Duodenal mucosa (tissue), 2 donors: ENCODE measurements at regions not wholly inside any gene's neighbourhood (a gene's known extent, or its start where the extent isn't known, plus 50 kb on each side); places are given as distances from the start of the nearest gene placed in this dataset.

Source experiments
- H3K27ac ChIP-seq: one replicate; pipeline ENCODE4 v1.7.0; 2013; ENCODE audit warnings: low read depth, low read length
- H3K27me3 ChIP-seq, 2 donors: one replicate each; pipeline ENCODE4 v1.7.0; 2013; ENCODE audit warnings: low read length in 2 of 2, control low read depth in 1 of 2; ENCODE audit not compliant: insufficient read depth in 2 of 2, control insufficient read depth in 1 of 2
- H3K36me3 ChIP-seq, 2 donors: one replicate each; pipeline ENCODE4 v1.7.0; 2013; ENCODE audit warnings: low read length in 2 of 2, control low read depth in 1 of 2; ENCODE audit not compliant: insufficient read depth in 2 of 2, control insufficient read depth in 1 of 2
- H3K4me1 ChIP-seq, 2 donors: one replicate each; pipeline ENCODE4 v1.7.0; 2013; ENCODE audit warnings: low read length in 2 of 2, control low read depth in 1 of 2; ENCODE audit not compliant: insufficient read depth in 2 of 2, control insufficient read depth in 1 of 2
- H3K4me3 ChIP-seq, 2 donors: one replicate each; pipeline ENCODE4 v1.7.0; 2013; ENCODE audit warnings: low read length in 2 of 2, low read depth in 1 of 2
- H3K9ac ChIP-seq, 2 donors: one replicate each; pipeline ENCODE4 v1.7.0; 2013; ENCODE audit warnings: low read length in 2 of 2, low read depth in 1 of 2
- H3K9me3 ChIP-seq, 2 donors: one replicate each; pipeline ENCODE4 v1.7.0; 2013; ENCODE audit warnings: low read length in 2 of 2, control low read depth in 1 of 2; ENCODE audit not compliant: control insufficient read depth in 1 of 2

DNA sequence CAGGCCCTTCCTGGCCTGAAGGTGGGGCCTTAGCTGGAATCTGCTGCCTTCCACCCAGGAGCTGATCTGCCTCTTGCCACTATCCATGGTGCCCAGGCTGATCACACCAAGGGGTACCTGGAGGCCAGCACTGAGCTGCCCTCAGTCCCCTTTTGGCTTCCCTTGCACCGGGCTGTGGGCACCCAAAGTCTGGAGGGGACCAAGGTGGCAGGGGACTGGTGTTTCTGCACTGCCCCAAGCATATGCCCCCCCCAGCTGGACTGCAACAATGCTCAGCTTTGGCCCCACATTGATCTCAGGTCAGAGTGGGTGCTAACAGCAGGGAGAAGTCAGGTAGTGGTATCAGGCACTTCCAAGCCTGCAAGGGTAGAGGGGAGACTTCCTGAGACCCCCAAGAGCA is 902.6 kb upstream of the EPHA6 start:
- H3K36me3 ChIP-seq = no peaks in the 10 kb centered on the region
- H3K4me3 ChIP-seq = no peak overlapping the region
- H3K27me3 ChIP-seq = no peaks in the 10 kb centered on the region
- H3K27ac ChIP-seq = no peak overlapping the region
- no peak overlapping the region for H3K9ac ChIP-seq
- peaks cover 13 to 19% of the 10 kb centered on the region in 2 donors for H3K9me3 ChIP-seq
- H3K4me1 ChIP-seq = no peaks in the 10 kb centered on the region

DNA sequence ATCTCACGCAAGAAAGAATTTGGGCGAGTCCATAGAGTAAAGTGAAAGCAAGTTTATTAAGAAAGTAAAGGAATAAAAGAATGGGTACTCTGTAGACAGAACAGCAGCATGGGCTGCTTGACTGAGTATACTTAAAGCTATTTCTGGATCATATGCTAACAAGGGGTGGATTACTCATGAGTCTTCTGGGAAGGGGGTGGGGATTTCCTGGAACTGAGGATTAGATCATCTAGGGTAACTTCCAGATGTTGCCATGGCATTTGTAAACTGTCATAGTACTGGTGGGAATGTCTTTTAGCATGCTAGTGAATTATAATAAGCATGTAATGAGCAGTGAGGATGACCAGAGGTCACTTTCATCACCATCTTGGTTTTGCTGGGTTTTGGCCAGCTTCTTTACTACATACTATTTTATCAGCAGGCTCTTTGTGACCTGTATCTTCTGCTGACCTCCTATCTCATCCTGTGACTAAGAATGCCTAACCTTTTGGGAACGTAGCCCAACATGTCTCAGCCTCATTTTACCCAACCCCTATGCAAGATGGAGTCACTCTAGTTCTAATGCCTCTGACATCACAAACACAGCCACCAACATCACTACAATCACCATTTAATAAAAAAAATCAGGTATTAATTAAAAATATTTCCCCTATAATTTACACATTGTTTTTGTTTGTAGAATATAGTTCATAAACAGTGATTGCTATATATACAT is 890.7 kb upstream of the EPHA6 start:
- H3K27ac ChIP-seq = no peak overlapping the region
- H3K27me3 ChIP-seq = no peaks in the 10 kb centered on the region
- no peaks in the 10 kb centered on the region for H3K36me3 ChIP-seq
- no peaks in the 10 kb centered on the region for H3K9me3 ChIP-seq
- H3K9ac ChIP-seq = no peak overlapping the region
- H3K4me1 ChIP-seq = no peaks in the 10 kb centered on the region
- H3K4me3 ChIP-seq = no peak overlapping the region

DNA sequence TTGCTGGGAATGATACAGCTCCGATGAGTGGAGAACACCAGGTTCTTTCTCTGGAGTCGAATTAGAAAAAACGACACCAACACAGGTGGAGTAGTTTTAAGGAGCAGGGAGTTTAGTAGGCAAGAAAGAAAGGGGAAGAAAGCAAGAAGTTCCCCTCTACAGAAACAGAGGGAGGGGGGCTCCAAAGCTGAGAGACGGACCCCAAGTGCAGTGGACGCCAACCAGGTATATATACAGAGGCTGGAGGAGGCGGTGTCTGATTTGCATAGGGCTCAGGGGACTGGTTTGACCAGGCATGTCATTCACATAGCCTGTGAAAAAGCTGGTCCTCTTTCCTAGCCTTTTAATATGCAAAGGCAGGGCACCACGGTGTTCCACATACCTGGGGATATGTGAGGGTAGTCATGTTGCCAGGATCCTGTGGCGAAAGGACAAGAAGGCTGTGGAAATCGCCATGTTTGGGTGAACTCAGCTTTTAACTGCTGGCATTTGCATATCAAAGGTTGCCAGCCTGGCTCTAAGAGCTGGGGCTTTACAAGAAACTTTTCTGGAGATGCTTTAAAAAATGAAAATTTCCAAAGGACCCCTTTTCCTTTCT is 887.4 kb upstream of the EPHA6 start:
- Histone ChIP-seq H3K9ac (no peak overlapping the region), H3K4me1 (no peaks in the 10 kb centered on the region), H3K4me3 (no peak overlapping the region), H3K36me3 (no peaks in the 10 kb centered on the region), H3K9me3 (no peaks in the 10 kb centered on the region), H3K27me3 (no peaks in the 10 kb centered on the region), H3K27ac (no peak overlapping the region)

DNA sequence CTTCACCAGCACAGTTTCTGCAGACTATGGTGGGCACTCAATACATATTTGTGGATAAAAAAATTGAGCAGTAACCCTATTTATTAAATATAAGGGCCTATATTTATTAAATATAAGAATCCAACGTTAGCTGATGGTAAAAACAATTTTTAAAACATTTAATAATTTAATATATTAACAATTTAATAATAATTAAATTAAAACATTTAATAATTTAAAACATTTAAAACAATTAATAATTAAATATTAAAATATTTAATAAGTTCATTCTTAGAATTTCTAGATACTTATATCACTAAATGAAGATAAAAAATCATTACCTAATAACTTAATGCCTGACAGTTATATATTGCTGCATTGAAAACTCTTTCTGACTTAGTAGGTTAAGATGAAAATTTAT is 880.2 kb upstream of the EPHA6 start:
- H3K27ac ChIP-seq = no peak overlapping the region
- no peaks in the 10 kb centered on the region for H3K9me3 ChIP-seq
- H3K27me3 ChIP-seq = no peaks in the 10 kb centered on the region
- H3K9ac ChIP-seq = no peak overlapping the region
- no peaks in the 10 kb centered on the region for H3K4me1 ChIP-seq
- H3K4me3 ChIP-seq = no peak overlapping the region
- no peaks in the 10 kb centered on the region for H3K36me3 ChIP-seq

DNA sequence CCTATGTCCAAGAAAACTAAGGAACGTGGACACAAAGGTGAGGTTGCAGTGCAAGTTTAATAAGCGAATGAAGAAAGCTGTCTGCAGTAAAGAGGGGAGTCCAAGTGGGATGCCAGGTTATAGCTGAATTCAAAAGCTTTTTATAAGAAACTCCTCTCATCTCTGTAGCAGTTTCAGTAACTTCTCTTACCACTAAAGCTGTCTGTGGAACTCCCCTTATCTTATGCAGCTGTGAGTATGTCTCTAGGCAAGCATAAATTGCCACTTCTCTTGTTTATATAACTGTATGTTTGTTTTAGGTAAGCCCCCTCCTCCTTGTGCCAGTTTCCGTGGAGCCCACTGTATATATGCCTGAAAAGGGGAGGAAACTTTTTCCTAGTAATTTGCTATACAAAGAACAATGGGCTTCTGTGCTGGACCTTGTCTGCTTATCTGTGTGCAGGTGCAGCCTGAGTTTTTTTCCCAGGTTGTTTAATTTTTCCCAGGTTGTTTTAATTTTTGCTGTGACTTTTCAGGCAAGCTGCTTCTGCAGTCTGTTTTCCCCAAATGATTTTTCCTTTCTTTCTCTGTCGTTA is 875.1 kb upstream of the EPHA6 start:
- Histone ChIP-seq H3K4me1 (no peaks in the 10 kb centered on the region), H3K36me3 (no peaks in the 10 kb centered on the region)

DNA sequence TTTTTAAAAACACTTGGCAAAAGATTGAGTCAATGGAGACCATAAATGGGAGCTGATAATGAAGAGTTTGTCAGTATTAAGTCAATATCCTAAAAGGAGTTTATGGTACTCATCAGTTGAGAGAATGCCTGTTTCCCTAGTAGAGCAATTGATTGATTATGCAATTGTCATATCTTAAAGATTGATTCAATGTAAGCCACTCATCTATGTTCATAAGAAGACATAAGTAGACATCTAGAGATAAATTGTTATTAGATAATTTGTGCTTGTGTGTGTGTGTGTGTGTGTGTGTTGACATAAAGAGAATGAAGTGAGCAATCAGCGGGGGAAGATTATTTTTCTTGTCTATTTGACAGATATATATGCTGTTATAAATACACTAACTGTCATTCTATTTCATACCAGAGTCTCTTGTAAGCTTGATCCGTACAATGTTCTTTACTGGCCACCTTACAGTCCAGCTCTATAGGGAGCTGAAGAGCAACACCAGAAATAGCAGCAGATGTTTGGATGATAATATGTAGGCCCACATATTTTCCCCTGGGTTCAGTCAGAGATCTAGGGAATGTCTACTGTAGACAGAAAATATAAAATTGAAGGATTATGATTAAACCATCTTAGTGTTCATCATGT is 848.6 kb upstream of the EPHA6 start:
- Histone ChIP-seq H3K27me3 (no peaks in the 10 kb centered on the region), H3K4me3 (no peak overlapping the region), H3K9me3 (no peaks in the 10 kb centered on the region), H3K9ac (no peak overlapping the region), H3K27ac (no peak overlapping the region), H3K36me3 (no peaks in the 10 kb centered on the region), H3K4me1 (no peaks in the 10 kb centered on the region)

More for the DNA sequence above, 875.1 kb upstream of the EPHA6 start:
- no peaks in the 10 kb centered on the region for H3K27me3 ChIP-seq
- peaks cover 0 to 2% of the 10 kb centered on the region in 2 donors for H3K9me3 ChIP-seq
- no peak overlapping the region for H3K4me3 ChIP-seq
- H3K27ac ChIP-seq = no peak overlapping the region
- H3K9ac ChIP-seq = no peak overlapping the region

DNA sequence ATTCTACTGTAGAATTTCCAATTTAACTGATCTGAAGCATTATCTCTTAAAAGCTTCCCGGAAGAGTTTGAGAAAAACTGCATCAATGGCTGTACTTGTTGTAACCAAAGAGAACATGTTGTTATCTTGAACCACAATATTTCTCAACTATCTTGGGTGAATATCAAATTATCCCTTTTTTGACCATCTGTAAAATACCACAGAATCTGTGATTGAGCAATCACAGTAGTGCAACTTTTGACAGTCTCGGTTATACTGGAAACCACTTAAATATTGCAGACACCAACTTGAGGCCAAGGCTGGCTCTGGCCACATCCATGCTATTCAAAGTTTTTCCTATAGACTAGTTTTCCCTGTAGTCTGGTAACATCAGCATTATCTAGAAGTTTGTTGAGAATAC is 842.8 kb upstream of the EPHA6 start:
- Histone ChIP-seq H3K4me1 (no peaks in the 10 kb centered on the region), H3K9me3 (no peaks in the 10 kb centered on the region), H3K27ac (no peak overlapping the region), H3K27me3 (no peaks in the 10 kb centered on the region), H3K36me3 (no peaks in the 10 kb centered on the region), H3K4me3 (no peak overlapping the region), H3K9ac (no peak overlapping the region)

DNA sequence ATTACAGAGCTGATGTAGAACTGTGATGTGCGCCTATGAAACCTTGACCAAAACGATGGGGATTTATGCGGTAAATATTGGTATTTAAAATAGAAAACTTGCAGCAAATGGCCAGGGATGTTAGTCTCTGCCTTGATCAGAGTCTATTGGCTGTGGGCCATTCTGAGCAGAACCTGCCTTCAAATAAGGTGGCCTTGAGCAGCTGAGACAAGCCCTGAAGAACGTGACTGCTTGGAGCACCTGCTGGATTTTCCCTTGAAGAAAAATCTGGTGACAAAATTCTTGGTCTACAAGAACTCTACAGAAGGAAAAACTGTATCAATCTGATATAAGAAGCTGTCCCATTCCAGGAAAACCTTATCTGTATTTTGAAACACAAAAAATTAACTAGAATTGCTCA is 820.1 kb upstream of the EPHA6 start:
- no peak overlapping the region for H3K4me3 ChIP-seq
- H3K9ac ChIP-seq = no peak overlapping the region
- no peak overlapping the region for H3K27ac ChIP-seq
- H3K9me3 ChIP-seq = peaks cover 0 to 4% of the 10 kb centered on the region in 2 donors
- no peaks in the 10 kb centered on the region for H3K4me1 ChIP-seq
- no peaks in the 10 kb centered on the region for H3K27me3 ChIP-seq
- no peaks in the 10 kb centered on the region for H3K36me3 ChIP-seq

DNA sequence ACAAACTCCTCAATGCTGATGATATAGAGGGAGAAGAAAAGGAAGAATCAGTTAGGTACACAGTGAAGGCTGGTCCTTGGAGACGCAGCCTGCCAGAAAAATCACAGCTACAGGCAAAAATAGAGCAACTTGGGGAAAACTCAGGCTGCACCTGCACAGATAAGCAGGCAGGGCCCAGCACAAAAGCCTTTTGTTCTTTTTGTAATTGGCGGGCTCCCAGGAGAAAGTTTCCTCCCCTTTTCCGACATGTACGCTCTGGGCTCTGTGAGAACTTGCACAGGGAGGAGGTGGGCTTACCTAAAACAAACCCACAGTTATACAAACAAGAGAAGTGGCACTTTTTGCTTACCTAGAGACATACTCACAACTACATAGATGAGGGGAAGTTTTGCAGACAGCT is 813.4 kb upstream of the EPHA6 start:
- H3K4me1 ChIP-seq = no peaks in the 10 kb centered on the region
- no peaks in the 10 kb centered on the region for H3K27me3 ChIP-seq
- no peak overlapping the region for H3K4me3 ChIP-seq
- no peak overlapping the region for H3K9ac ChIP-seq
- no peaks in the 10 kb centered on the region for H3K36me3 ChIP-seq
- H3K9me3 ChIP-seq = no peaks in the 10 kb centered on the region
- H3K27ac ChIP-seq = no peak overlapping the region

DNA sequence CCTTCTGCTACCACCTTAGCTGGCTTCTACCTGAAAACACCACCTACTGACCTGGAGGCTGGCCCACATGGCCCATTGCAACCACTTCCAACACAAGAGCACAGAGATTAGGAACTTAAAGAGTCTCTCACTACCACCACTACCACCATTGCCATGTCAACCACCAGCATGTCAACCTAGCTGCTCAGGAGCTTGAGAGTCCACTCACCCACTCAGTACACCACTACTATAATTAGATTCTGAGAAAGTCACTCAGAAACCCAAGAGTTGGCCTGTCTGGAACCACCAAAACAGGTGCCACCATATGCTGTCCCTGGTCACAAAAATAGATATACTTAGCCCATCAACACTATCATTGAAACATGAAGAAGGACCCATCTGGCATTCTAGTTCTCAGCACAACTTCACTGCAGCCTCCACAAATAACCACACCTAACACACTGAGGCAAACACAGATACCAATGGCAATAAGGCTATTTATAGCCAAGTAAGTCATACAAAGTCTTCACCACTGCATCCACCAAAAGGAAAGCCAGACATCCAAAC is 806.7 kb upstream of the EPHA6 start:
- Histone ChIP-seq H3K4me1 (no peaks in the 10 kb centered on the region), H3K36me3 (no peaks in the 10 kb centered on the region), H3K27me3 (no peaks in the 10 kb centered on the region), H3K27ac (no peak overlapping the region), H3K9ac (no peak overlapping the region), H3K9me3 (peaks cover 0 to 9% of the 10 kb centered on the region in 2 donors), H3K4me3 (no peak overlapping the region)
